Stimulated activated CD8-positive, alpha-beta memory T cell treated with anti-CD3 and anti-CD28 coated beads, Interleukin-7, amount 100 ng/mL, for 24 hours (primary cell): ENCODE measurements at regions not wholly inside any gene's neighbourhood (a gene's known extent, or its start where the extent isn't known, plus 50 kb on each side); places are given as distances from the start of the nearest gene placed in this dataset.
A peak's percentile ranks its signal among the peaks of the same experiment; 100 is the strongest.

Experiments used
- DNase-seq: peaks from one replicate; pipeline ENCODE4 v3.0.0-alpha.2; 2020; ENCODE audit warnings: low read depth

- no peak for DNase-seq
Measured at GRCh38 chr6:8275667-8276066, 159.7 kb downstream of the SLC35B3 start.

GRCh38 chr6:8274226-8274625 lies 161.1 kb downstream of the SLC35B3 start:
- no peak for DNase-seq

- no peak for DNase-seq
Measured at GRCh38 chr6:8269872-8270454, 165.4 kb downstream of the SLC35B3 start.

- DNase-seq = no peak
Measured at GRCh38 chr6:8269094-8269493, 166.3 kb downstream of the SLC35B3 start.

GRCh38 chr6:8268606-8269005 lies 166.3 kb upstream of the EEF1E1 start:
- DNase-seq = no peak

GRCh38 chr6:8268156-8268555 lies 165.8 kb upstream of the EEF1E1 start:
- no peak for DNase-seq

- DNase-seq = no peak
Measured at GRCh38 chr6:8260610-8261009, 158.3 kb upstream of the EEF1E1 start.

GRCh38 chr6:8246403-8246802 lies 144.1 kb upstream of the EEF1E1 start:
- no peak for DNase-seq

GRCh38 chr6:8245726-8246125 lies 143.4 kb upstream of the EEF1E1 start:
- DNase-seq = no peak

- DNase-seq = no peak
Measured at GRCh38 chr6:8243475-8243874, 141.1 kb upstream of the EEF1E1 start.

- no peak for DNase-seq
Measured at GRCh38 chr6:8242885-8243284, 140.5 kb upstream of the EEF1E1 start.

GRCh38 chr6:8240301-8240700 lies 138.0 kb upstream of the EEF1E1 start:
- no peak for DNase-seq

- DNase-seq = no peak
Measured at GRCh38 chr6:8238773-8239683, 136.7 kb upstream of the EEF1E1 start.

- no peak for DNase-seq
Measured at GRCh38 chr6:8237668-8238067, 135.3 kb upstream of the EEF1E1 start.

GRCh38 chr6:8236956-8237355 lies 134.6 kb upstream of the EEF1E1 start:
- no peak for DNase-seq

GRCh38 chr6:8234321-8234720 lies 132.0 kb upstream of the EEF1E1 start:
- DNase-seq = no peak

GRCh38 chr6:8231956-8232355 lies 129.6 kb upstream of the EEF1E1 start:
- DNase-seq = no peak

GRCh38 chr6:8229915-8230756 lies 127.8 kb upstream of the EEF1E1 start:
- no peak for DNase-seq

- no peak for DNase-seq
Measured at GRCh38 chr6:8225113-8225512, 122.8 kb upstream of the EEF1E1 start.

- DNase-seq = no peak
Measured at GRCh38 chr6:8223678-8224077, 121.3 kb upstream of the EEF1E1 start.

GRCh38 chr6:8219352-8219943 lies 117.1 kb upstream of the EEF1E1 start:
- DNase-seq = peak; percentile 2

GRCh38 chr6:8218861-8219260 lies 116.5 kb upstream of the EEF1E1 start:
- no peak for DNase-seq
